HG03520 (cell line): ENCODE measurements at regions not wholly inside any gene's neighbourhood (a gene's known extent, or its start where the extent isn't known, plus 50 kb on each side); places are given as distances from the start of the nearest gene placed in this dataset.

Experiments
- ATAC-seq: cut with Tn5 transposase; IDR thresholded peaks from one replicate; pipeline ENCODE4 v1.9.1; 2021; ENCODE audit warnings: mild to moderate bottlenecking, moderate library complexity; ENCODE audit not compliant: unreplicated experiment

GRCh38 chr6:19438566-19439353 lies 398.4 kb upstream of the ID4 start:
- ATAC-seq: no peak

DNA sequence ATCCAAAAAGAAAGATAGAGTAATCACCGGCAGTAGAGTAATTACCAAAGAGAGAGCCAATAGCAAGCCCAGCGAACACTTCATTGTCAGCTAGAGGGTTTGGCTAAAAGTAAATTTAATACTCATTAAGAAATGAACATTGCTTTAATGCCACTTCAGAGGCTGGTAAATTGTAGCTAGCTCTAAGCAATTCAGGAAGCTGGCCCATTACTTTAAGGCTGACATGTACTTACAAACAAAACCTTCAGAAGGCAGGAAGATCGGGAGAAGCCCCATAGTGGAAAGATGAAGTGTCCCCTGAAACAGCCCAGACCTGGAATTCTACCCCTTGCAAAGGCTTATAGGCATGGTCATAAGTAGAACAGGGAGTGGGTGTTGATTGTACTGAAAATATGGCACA lies 396.6 kb upstream of the ID4 start:
- no peak for ATAC-seq

GRCh38 chr6:19443411-19443810 lies 393.8 kb upstream of the ID4 start:
- ATAC-seq: no peak

DNA sequence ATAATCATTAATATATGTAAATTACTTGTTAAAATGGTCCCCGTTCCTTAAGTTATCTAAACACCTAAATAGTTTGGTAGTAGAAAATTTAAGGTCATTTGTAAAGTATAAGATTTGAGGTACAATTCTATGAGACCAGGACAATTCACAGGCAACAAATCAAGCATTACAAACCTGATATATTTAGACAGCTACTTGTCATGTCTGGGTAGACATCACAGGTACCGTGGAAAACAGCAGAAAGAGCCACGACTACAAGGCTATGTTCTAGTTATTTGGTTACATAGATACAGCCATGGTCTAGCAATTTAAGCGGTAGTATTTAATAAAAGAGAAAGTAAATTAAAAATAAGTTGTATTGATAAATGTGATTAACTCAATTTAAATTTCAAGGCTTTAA lies 393.1 kb upstream of the ID4 start:
- ATAC-seq: no peak

DNA sequence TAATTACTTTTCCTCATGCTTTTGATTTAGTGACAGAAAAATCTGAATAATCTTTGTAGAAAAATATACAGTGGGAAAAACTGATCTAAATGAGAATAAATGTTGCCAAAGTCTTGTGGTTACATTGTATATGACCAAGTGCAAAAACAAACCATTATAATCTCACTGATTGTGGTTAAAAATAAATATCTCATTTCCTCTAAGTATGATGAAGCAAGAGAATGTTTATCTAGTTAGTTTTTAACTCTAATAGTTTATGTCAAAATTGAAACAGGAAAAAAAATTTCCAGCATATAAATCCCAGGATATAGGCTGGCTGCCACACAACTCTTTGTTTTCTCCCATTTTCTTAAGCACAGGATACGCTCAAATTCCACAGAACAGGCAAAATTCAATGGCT lies 392.7 kb upstream of the ID4 start:
- ATAC-seq: no peak

- no peak for ATAC-seq
Observed at GRCh38 chr6:19446570-19446969, 390.6 kb upstream of the ID4 start.

GRCh38 chr6:19450651-19451050 lies 386.5 kb upstream of the ID4 start:
- ATAC-seq: no peak

- no peak for ATAC-seq
Observed at GRCh38 chr6:19452495-19452894, 384.7 kb upstream of the ID4 start.

GRCh38 chr6:19454001-19454720 lies 383.0 kb upstream of the ID4 start:
- no peak for ATAC-seq

DNA sequence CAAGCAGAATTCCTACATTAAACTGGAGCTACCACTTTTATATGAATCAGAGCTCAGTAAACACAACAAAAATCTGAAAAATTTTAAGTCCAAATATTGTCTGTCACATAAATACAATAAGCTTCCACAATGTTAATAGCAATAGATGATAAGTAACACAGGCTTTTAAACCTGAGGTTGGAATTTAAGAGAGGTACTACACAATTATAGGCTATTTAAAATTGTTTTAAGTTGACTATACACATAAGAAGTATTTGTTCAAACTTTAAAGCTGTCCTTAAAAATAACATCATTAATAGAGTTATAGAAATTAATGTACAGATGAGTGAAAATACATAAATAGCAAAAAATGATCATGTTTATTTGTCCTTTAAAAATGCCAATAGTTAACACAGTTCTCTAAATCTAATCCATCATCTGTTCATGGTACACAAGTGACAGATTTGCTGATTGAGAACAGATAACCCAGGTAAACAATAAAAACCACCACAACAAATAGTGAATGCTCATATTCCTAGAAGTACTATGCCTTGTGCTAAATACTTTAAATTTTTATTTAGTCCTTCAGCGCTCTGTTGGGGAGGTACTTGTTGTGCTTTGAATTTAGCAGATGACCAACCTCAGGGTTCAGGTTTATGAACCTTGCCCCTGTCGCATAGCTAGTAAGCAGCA lies 382.3 kb upstream of the ID4 start:
- ATAC-seq: no peak

GRCh38 chr6:19463250-19463649 lies 373.9 kb upstream of the ID4 start:
- no peak for ATAC-seq

DNA sequence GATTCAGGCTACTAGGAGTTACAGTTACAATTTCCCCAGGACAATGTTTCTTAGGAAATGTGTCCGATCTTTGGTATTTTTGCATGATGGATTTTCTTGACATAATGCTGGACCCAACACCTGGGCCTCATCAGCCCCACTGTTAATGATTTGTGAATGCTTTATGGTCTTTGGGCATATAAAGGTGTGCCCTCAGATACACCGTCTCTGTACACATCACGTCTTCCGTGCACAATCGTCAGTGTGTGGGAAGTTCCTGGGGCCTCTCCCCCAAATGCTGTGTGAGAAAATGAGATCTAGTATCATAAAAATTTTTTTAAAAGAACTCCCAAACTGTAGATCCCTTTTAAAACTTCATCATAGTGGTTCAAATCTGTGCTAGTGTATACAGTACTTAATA lies 373.2 kb upstream of the ID4 start:
- ATAC-seq: no peak

GRCh38 chr6:19465256-19465655 lies 371.9 kb upstream of the ID4 start:
- no peak for ATAC-seq

- no peak for ATAC-seq
Observed at GRCh38 chr6:19465760-19466159, 371.4 kb upstream of the ID4 start.

DNA sequence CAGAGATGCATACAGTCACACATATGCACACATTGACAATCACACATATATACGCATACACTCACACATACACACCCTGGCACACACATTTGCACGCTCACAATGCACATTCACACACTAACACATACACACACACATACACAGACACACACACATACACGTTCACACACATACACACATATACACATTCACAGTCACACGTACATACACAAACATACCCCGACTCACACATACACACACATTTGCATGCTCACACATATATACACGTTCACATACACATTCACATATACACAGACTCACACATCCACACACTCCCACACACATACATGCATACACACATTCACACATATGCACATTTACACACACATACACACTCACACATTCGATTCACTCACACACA lies 366.8 kb upstream of the ID4 start:
- no peak for ATAC-seq

- no peak for ATAC-seq
Observed at GRCh38 chr6:19472153-19472552, 365.0 kb upstream of the ID4 start.

- ATAC-seq: no peak
Observed at GRCh38 chr6:19472850-19473249, 364.3 kb upstream of the ID4 start.

- no peak for ATAC-seq
Observed at GRCh38 chr6:19477563-19477962, 359.6 kb upstream of the ID4 start.

- ATAC-seq: no peak
Observed at GRCh38 chr6:19478273-19478672, 358.9 kb upstream of the ID4 start.

DNA sequence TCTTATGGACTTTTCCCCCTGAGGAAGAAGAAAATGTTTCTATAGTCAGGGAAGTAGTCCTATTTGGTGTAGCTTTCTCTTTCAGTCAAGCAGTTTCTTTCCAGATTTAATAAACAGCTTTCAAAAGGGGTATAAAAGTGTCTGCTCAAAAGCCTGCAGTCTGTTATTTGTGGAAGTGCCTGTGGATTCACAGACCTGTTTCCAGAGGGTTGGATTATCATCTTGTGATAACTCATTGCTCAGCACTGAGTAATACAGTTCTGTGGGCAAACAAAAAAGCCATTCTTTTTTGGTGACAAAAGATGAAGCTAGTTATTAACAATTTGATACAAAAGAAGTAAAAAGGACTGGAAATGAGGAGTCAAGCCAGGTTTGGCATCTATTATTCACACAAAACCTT lies 358.2 kb upstream of the ID4 start:
- no peak for ATAC-seq

DNA sequence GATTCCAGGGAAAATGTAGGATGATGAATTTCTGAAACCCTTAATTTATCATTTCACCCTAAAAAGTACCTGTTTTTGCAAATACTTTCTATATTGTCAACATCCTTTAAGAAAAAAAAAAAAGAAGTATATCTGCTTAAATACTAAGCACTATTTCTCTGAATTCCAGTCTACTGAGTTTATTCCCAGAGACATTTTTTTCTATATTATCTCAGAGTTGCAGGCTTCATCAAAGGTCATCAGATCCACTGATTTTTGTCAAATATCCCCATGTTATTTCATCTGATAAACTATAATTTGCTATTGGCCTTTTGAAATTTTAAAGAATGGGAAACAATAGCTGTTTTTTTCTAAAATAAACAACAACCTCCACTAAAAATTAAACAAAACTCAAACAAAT lies 357.6 kb upstream of the ID4 start:
- no peak for ATAC-seq
